HCT116 (cell line): ENCODE measurements at regions not wholly inside any gene's neighbourhood (a gene's known extent, or its start where the extent isn't known, plus 50 kb on each side); places are given as distances from the start of the nearest gene placed in this dataset.

Source experiments
- ATAC-seq: fragments of 200-7000 bp; cut with Tn5 transposase; 2 replicates; pipeline ENCODE4 v1.9.1; 2020; ENCODE audit warnings: mild to moderate bottlenecking, moderate library complexity
- BruUV-seq: library from RNA; stranded (reverse); fragments of 400-500 nt; replicated peaks from 2 replicates; lab custom pipeline; 2021; lab: Mats Ljungman, UMichigan
- CTCF ChIA-PET: fragments of 300-600 bp; sonication (Branson Sonifier 250); formaldehyde crosslinking; loops from one replicate; lab custom pipeline; 2021; ENCODE audit warnings: antibody characterized with exemption; lab: Charles Lee
- POLR2A ChIA-PET: fragments of 300-600, 350-600 bp; sonication (Branson Sonifier 250); formaldehyde crosslinking; loops from one replicate; lab custom pipeline; 2021; ENCODE audit warnings: antibody characterized with exemption; lab: Charles Lee
- RAD21 ChIA-PET, 2 experiments: fragments of 300-600 bp; sonication (Branson Sonifier 250); formaldehyde crosslinking; loops; one replicate each; lab custom pipeline; 2023; ENCODE audit warnings: low total read pairs in 2 of 2; ENCODE audit not compliant: uncharacterized antibody in 2 of 2, unreplicated experiment in 2 of 2, low non-redundant PET in 1 of 2; lab: Charles Lee
- DNase-seq: peaks from one replicate; pipeline ENCODE4 v3.0.0-alpha.2; 2010; ENCODE audit warnings: low read depth, low spot score
- H2AFZ ChIP-seq: fragments of 200-600 bp; shearing (Covaris generic), sonication (generic); 2 replicates; pipeline ENCODE4 v1.6.1; 2017; ENCODE audit warnings: low read depth, mixed run types, mixed read lengths, antibody characterized with exemption, low read length; ENCODE audit not compliant: poor library complexity, severe bottlenecking
- H3K27ac ChIP-seq: 2 replicates; pipeline ENCODE4 v1.5.1; 2012; ENCODE audit warnings: low read depth, low read length
- H3K27me3 ChIP-seq: fragments of 200-600 bp; sonication (generic); 2 replicates; pipeline ENCODE4 v1.6.1; 2016; ENCODE audit warnings: mixed run types, low read length, mixed read lengths; ENCODE audit not compliant: insufficient read depth
- H3K36me3 ChIP-seq, 2 experiments: fragments of 200-500 bp in 1 of 2; fragments of 200-600 bp in 1 of 2; sonication (Bioruptor generic) in 1 of 2; sonication (generic) in 1 of 2; 2 replicates each; pipeline versions ENCODE4 v1.5.1 to v1.6.1; 2014 to 2016; ENCODE audit warnings: low read length in 2 of 2, inconsistent platforms in 1 of 2, mixed read lengths in 1 of 2, mixed run types in 1 of 2; ENCODE audit not compliant: insufficient read depth in 2 of 2, control insufficient read depth in 1 of 2
- H3K4me1 ChIP-seq, 2 experiments: fragments of 200-600 bp in 1 of 2; sonication (generic) in 1 of 2; 2 replicates each; pipeline versions ENCODE4 v1.5.1 to v1.6.1; 2012 to 2017; ENCODE audit warnings: low read length in 2 of 2, inconsistent platforms in 1 of 2, mild to moderate bottlenecking in 1 of 2, mixed read lengths in 1 of 2, mixed run types in 1 of 2, moderate library complexity in 1 of 2; ENCODE audit not compliant: insufficient read depth in 2 of 2, control insufficient read depth in 1 of 2
- H3K4me2 ChIP-seq: fragments of 200-600 bp; sonication (generic); 2 replicates; pipeline ENCODE4 v1.6.1; 2017; ENCODE audit warnings: mixed run types, low read length, mixed read lengths
- H3K4me3 ChIP-seq, 2 experiments: fragments of 200-600 bp in 1 of 2; sonication (generic) in 1 of 2; replicated peaks in 1 of 2; 2 replicates each; pipeline ENCODE4 v1.5.1; 2011 to 2016; ENCODE audit warnings: low read length in 2 of 2, control low read depth in 1 of 2, low read depth in 1 of 2, mild to moderate bottlenecking in 1 of 2, mixed read lengths in 1 of 2, mixed run types in 1 of 2
- H3K79me2 ChIP-seq: fragments of 200-600 bp; sonication (generic); 2 replicates; pipeline ENCODE4 v1.6.1; 2017; ENCODE audit warnings: mild to moderate bottlenecking, mixed run types, low read length, moderate library complexity, mixed read lengths; ENCODE audit not compliant: insufficient read depth
- H3K9ac ChIP-seq: fragments of 200-600 bp; sonication (generic); 2 replicates; pipeline ENCODE4 v1.6.1; 2016; ENCODE audit warnings: low read length, mixed read lengths
- H3K9me2 ChIP-seq: fragments of 200-600 bp; sonication (generic), shearing (Covaris generic); 2 replicates; pipeline ENCODE4 v1.6.1; 2017; ENCODE audit warnings: mixed run types, mild to moderate bottlenecking, moderate library complexity; ENCODE audit not compliant: insufficient read depth
- H3K9me3 ChIP-seq, 2 experiments: fragments of 200-500 bp in 1 of 2; fragments of 200-600 bp in 1 of 2; sonication (Bioruptor generic) in 1 of 2; sonication (generic) in 1 of 2; 2 replicates each; pipeline ENCODE4 v1.6.1; 2014 to 2017; ENCODE audit warnings: low read length in 2 of 2, mixed read lengths in 2 of 2, inconsistent platforms in 1 of 2, low read depth in 1 of 2, mild to moderate bottlenecking in 1 of 2, mixed run types in 1 of 2, moderate library complexity in 1 of 2; ENCODE audit not compliant: control insufficient read depth in 1 of 2, insufficient read depth in 1 of 2
- H4K20me1 ChIP-seq: fragments of 200-600 bp; sonication (generic), shearing (Covaris generic); 2 replicates; pipeline ENCODE4 v1.6.1; 2017; ENCODE audit warnings: mixed run types, mild to moderate bottlenecking, moderate library complexity; ENCODE audit not compliant: insufficient read depth
- CEBPB ChIP-seq: IDR thresholded peaks from 2 replicates; pipeline ENCODE4 v1.6.1; 2012; ENCODE audit warnings: low read depth
- EGR1 ChIP-seq: IDR thresholded peaks from 2 replicates; pipeline ENCODE4 v1.6.1; 2012; ENCODE audit warnings: low read depth
- ELF1 ChIP-seq: IDR thresholded peaks from 2 replicates; pipeline ENCODE4 v1.6.1; 2012; ENCODE audit warnings: low read depth, borderline replicate concordance
- EZH2phosphoT487 ChIP-seq: fragments of 200-600 bp; IDR thresholded peaks from 2 replicates; pipeline ENCODE4 v1.6.1; 2018; ENCODE audit warnings: antibody characterized with exemption, borderline replicate concordance
- JUND ChIP-seq: IDR thresholded peaks from 2 replicates; pipeline ENCODE4 v1.6.1; 2012
- POLR2A ChIP-seq: IDR thresholded peaks from 2 replicates; pipeline ENCODE4 v1.7.0; 2011; ENCODE audit warnings: borderline replicate concordance; ENCODE audit not compliant: insufficient read depth, insufficient read length; ENCODE audit errors: extremely low read depth
- SRF ChIP-seq: IDR thresholded peaks from 2 replicates; pipeline ENCODE4 v1.6.1; 2012; ENCODE audit warnings: low read depth
- ZFX ChIP-seq: fragments of 450-650 bp; IDR thresholded peaks from 2 replicates; pipeline ENCODE4 v1.6.1; 2017
- intact Hi-C: fragments of 100-400 bp; cut with micrococcal nuclease; formaldehyde crosslinking; loops from 2 replicates; pipeline ENCODE4 v1.10.0; 2022

- H3K27ac ChIP-seq = no peak overlapping the region
- H3K27me3 ChIP-seq = no peaks in the 10 kb centered on the region
- H3K36me3 ChIP-seq = no peaks in the 10 kb centered on the region
- H3K4me2 ChIP-seq = no peak overlapping the region
- H3K4me3 ChIP-seq = no peak overlapping the region
- DNase-seq = no peak
- intact Hi-C loops = no loop called here
- H3K79me2 ChIP-seq = no peaks in the 10 kb centered on the region
- TF ChIP-seq EZH2phosphoT487 = no peak
- no peak for TF ChIP-seq EGR1
- no peak for TF ChIP-seq POLR2A
- TF ChIP-seq ELF1 = no peak
- TF ChIP-seq ZFX = no peak
- TF ChIP-seq SRF = no peak
- TF ChIP-seq, all 23 proteins: peak for 0
- Histone ChIP-seq H3K9me2 (no peaks in the 10 kb centered on the region; the same call in 1 of the 2 replicates), H2AFZ (no peak overlapping the region), H3K9me3 (no peaks in the 10 kb centered on the region), H3K9ac (no peak overlapping the region), H3K4me1 (no peaks in the 10 kb centered on the region), H4K20me1 (no peaks in the 10 kb centered on the region)
- ATAC-seq = no peak
- no TSS peak for BruUV-seq
- POLR2A ChIA-PET = no interaction called here
- RAD21 ChIA-PET = no interaction called here
- CTCF ChIA-PET = no interaction called here
Measured at GRCh38 chr2:60159519-60159918, 393.9 kb downstream of the BCL11A start.

- Histone ChIP-seq H4K20me1 (no peaks in the 10 kb centered on the region), H3K36me3 (no peaks in the 10 kb centered on the region), H3K79me2 (no peaks in the 10 kb centered on the region), H3K27me3 (no peaks in the 10 kb centered on the region), H3K9me3 (no peaks in the 10 kb centered on the region), H3K4me1 (no peaks in the 10 kb centered on the region), H3K27ac (no peak overlapping the region), H3K4me3 (no peak overlapping the region), H2AFZ (no peak overlapping the region), H3K4me2 (no peak overlapping the region), H3K9me2 (no peaks in the 10 kb centered on the region; the same call in 1 of the 2 replicates), H3K9ac (no peak overlapping the region)
- no peak for ATAC-seq
- TF ChIP-seq JUND = no peak
- no peak for TF ChIP-seq CEBPB
- intact Hi-C loops = no loop called here
- no TSS peak for BruUV-seq
- ChIA-PET POLR2A (no interaction called here), RAD21 (interaction anchor here in 1 of 2 experiments (0.6 kb wide), 1 partner anchor 392 kb away, joined by 3 read pairs; no protein-coding TSS in a partner anchor), CTCF (no interaction called here)
- DNase-seq = no peak
Measured at GRCh38 chr2:60158262-60158661, 395.2 kb downstream of the BCL11A start.
